Ascending aorta (tissue), 2 donors: ENCODE measurements at regions not wholly inside any gene's neighbourhood (a gene's known extent, or its start where the extent isn't known, plus 50 kb on each side); places are given as distances from the start of the nearest gene placed in this dataset.

Source experiments
- DNase-seq, 2 donors: peaks; one replicate each; pipeline ENCODE4 v3.0.0-alpha.2; 2019; ENCODE audit warnings: low spot score in 2 of 2
- H3K27ac ChIP-seq, 2 donors: fragments of 200-600 bp; sonication (generic); one replicate each; pipeline ENCODE4 v1.5.1; 2016 to 2017; ENCODE audit warnings: mild to moderate bottlenecking in 1 of 2
- H3K27me3 ChIP-seq: fragments of 200-600 bp; sonication (generic); one replicate; pipeline ENCODE4 v1.5.1; 2017
- H3K36me3 ChIP-seq, 2 donors: fragments of 200-600 bp; sonication (generic); one replicate each; pipeline ENCODE4 v1.5.1; 2016
- H3K4me1 ChIP-seq, 2 donors: fragments of 200-600 bp; sonication (generic); one replicate each; pipeline ENCODE4 v1.5.1; 2016 to 2017; ENCODE audit warnings: mild to moderate bottlenecking in 1 of 2
- H3K4me3 ChIP-seq, 2 donors: fragments of 200-600 bp; sonication (generic); one replicate each; pipeline ENCODE4 v1.5.1; 2016 to 2017; ENCODE audit warnings: mild to moderate bottlenecking in 1 of 2
- H3K9me3 ChIP-seq, 2 donors: fragments of 200-600 bp; sonication (generic); one replicate each; pipeline ENCODE4 v1.5.1; 2016
- CTCF ChIP-seq, 3 experiments: fragments of 200-600 bp in 2 of 3; fragments of 450-650 bp in 1 of 3; sonication (generic) in 2 of 3; IDR thresholded peaks; one replicate each; pipeline ENCODE4 v1.5.1; 2016 to 2019; ENCODE audit warnings: antibody characterized with exemption in 3 of 3, mild to moderate bottlenecking in 1 of 3, moderate library complexity in 1 of 3
- intact Hi-C: fragments of 100-400 bp; cut with DNase I; formaldehyde crosslinking; loops from one replicate; pipeline ENCODE4 v1.15.1; 2023

GRCh38 chr18:38663682-38664081 lies 1098.1 kb upstream of the CELF4 start:
- Histone ChIP-seq H3K36me3 (no peaks in the 10 kb centered on the region), H3K27ac (no peak overlapping the region), H3K27me3 (no peaks in the 10 kb centered on the region), H3K4me1 (no peaks in the 10 kb centered on the region), H3K9me3 (no peaks in the 10 kb centered on the region), H3K4me3 (no peak overlapping the region)
- intact Hi-C loops: no loop called here
- no peak for TF ChIP-seq CTCF (IDR thresholded peaks at IDR 0.05)
- no peak for DNase-seq

- Histone ChIP-seq H3K36me3 (no peaks in the 10 kb centered on the region), H3K4me1 (no peaks in the 10 kb centered on the region), H3K9me3 (no peaks in the 10 kb centered on the region), H3K27me3 (no peaks in the 10 kb centered on the region), H3K4me3 (no peak overlapping the region), H3K27ac (no peak overlapping the region)
- intact Hi-C loops: no loop called here
- DNase-seq: no peak
- no peak for TF ChIP-seq CTCF (IDR thresholded peaks at IDR 0.05)
Measured at GRCh38 chr18:38663270-38663669, 1097.7 kb upstream of the CELF4 start.

GRCh38 chr18:38654946-38655345 lies 1089.3 kb upstream of the CELF4 start:
- no peak for TF ChIP-seq CTCF (IDR thresholded peaks at IDR 0.05)
- Histone ChIP-seq H3K27me3 (no peaks in the 10 kb centered on the region), H3K27ac (no peak overlapping the region), H3K9me3 (no peaks in the 10 kb centered on the region), H3K4me1 (no peaks in the 10 kb centered on the region), H3K4me3 (no peak overlapping the region), H3K36me3 (no peaks in the 10 kb centered on the region)
- intact Hi-C loops: no loop called here
- no peak for DNase-seq

- TF ChIP-seq CTCF (IDR thresholded peaks at IDR 0.05): no peak
- Histone ChIP-seq H3K27me3 (no peaks in the 10 kb centered on the region), H3K36me3 (no peaks in the 10 kb centered on the region), H3K27ac (no peak overlapping the region), H3K4me3 (no peak overlapping the region), H3K9me3 (no peaks in the 10 kb centered on the region), H3K4me1 (no peaks in the 10 kb centered on the region)
- DNase-seq: no peak
- intact Hi-C loops: no loop called here
Measured at GRCh38 chr18:38651736-38652135, 1086.1 kb upstream of the CELF4 start.

- Histone ChIP-seq H3K27ac (no peak overlapping the region), H3K9me3 (no peaks in the 10 kb centered on the region), H3K27me3 (no peaks in the 10 kb centered on the region), H3K36me3 (no peaks in the 10 kb centered on the region), H3K4me3 (no peak overlapping the region), H3K4me1 (no peaks in the 10 kb centered on the region)
- DNase-seq: no peak
- intact Hi-C loops: no loop called here
- no peak for TF ChIP-seq CTCF (IDR thresholded peaks at IDR 0.05)
Measured at GRCh38 chr18:38648179-38648578, 1082.6 kb upstream of the CELF4 start.

GRCh38 chr18:38646296-38646695 lies 1080.7 kb upstream of the CELF4 start:
- Histone ChIP-seq H3K36me3 (no peaks in the 10 kb centered on the region), H3K9me3 (no peaks in the 10 kb centered on the region), H3K27me3 (no peaks in the 10 kb centered on the region), H3K4me3 (no peak overlapping the region), H3K27ac (no peak overlapping the region), H3K4me1 (no peaks in the 10 kb centered on the region)
- no peak for DNase-seq
- TF ChIP-seq CTCF (IDR thresholded peaks at IDR 0.05): no peak
- intact Hi-C loops: no loop called here
